IPS DF 4.7 (cell line): ENCODE measurements at regions not wholly inside any gene's neighbourhood (a gene's known extent, or its start where the extent isn't known, plus 50 kb on each side); places are given as distances from the start of the nearest gene placed in this dataset.

Experiments
- DNase-seq: peaks from one replicate; pipeline ENCODE4 v3.0.0-alpha.2; 2013; ENCODE audit warnings: low spot score; ENCODE audit errors: extremely low read depth

- DNase-seq: no peak
Observed at GRCh38 chr5:111901296-111901695, 144.3 kb upstream of the NREP start.

DNA sequence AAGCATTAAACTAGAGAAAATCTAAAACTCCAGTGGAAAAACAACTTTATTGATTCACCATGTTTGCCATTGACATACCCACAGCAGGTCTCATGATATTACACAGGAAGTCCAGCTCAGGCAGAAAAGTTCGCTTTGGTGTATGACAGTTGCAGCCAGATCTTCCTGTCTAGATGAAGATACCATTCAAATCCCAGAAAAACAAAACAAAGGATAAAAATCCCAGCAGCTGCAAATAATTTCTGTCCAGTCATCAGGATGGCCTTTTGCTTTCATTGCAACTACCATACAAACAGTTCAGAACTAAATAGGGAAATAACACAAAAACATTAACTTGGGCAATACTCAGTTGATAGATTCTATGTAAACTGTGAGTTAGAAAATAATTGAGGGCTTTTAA, 136.0 kb upstream of the NREP start:
- no peak for DNase-seq

DNA sequence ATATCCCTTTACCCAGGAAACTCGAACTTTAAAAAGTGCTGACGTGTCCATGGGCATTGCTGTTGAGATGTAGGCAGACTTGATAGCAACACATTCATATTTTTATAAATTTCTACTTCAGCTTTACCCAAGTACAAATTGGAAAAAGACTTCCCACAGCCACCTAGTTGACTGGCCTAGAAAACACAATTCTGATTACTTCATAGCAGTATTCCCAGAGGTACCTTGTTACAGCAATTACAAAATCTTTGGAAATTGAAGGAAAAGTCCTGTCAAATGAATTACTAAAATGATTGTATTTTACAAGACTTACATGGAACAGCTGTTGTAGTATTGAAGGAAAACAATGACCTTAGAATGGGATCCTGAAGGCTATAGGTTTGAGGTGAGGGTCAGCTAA, 130.7 kb upstream of the NREP start:
- DNase-seq: no peak

GRCh38 chr5:111869681-111870080, 112.7 kb upstream of the NREP start:
- no peak for DNase-seq

GRCh38 chr5:111865356-111865755, 108.4 kb upstream of the NREP start:
- no peak for DNase-seq

GRCh38 chr5:111863801-111864200, 106.8 kb upstream of the NREP start:
- DNase-seq: no peak

- DNase-seq: no peak
Observed at GRCh38 chr5:111859533-111860270, 102.7 kb upstream of the NREP start.

DNA sequence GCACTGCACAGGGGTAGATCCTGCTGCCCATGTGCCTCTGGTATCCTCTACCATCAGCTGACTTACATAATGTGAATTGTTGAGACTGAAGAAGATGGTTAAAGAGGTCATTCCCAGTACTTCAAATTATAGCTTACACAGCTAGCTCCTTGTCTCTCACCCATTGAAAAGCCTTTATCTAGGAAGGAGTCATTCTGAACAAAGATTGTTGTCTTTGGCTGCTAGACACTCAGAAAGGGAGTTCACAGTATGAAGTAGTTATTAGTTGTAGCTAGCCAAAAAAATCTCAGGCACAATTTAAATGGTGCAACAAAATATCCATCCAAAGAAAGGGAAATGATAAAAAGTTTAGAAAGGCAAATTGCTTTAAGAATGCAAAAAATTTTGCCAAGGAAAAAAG, 102.0 kb upstream of the NREP start:
- DNase-seq: no peak

DNA sequence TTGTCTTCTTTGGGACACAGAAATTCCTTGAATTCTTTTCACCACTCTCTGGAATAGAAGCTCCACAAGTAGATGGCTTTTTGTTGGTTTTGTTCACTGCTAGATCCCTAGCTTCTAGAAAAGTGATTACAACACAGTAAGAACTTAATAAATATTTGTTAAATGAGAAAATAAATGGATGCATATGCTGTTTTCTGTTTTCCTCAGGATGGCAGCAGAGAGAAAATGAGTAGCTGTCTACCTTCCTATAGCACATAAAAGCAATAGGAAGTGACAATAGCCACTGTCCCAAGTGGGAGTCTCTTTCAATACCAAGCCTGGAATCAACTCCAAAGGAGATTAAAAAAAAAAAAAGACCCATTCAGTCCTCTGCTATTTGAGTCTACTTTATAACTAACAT, 100.6 kb upstream of the NREP start:
- DNase-seq: no peak

DNA sequence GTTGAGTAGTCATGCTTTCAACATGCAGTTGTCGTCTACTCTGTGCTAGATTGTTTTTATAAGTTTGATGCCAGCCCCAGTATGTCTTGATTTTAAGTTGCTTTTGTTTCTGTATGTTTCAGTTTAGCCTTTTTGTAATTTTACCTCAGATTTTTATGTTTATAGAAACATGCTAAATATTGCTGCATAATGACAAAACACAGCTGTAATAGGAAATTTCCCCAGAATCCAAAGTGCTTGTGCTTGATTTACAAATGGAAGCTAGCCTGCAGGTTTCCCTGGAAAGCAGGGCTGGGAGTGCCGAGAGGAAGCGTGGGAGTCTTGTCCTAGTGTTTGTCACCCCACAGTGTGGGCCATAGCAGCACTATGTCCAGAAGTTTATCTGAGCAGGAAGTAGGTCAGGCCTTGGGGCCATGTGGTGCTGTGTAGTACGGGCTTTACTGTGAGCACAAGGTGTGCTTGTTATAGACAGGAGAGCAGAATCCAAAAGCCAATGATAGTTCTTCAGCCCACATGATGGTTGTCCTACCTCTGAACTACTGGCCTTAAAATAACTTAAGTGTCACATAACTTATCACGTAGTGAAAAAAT, 100.0 kb upstream of the NREP start:
- DNase-seq: no peak

GRCh38 chr5:111855356-111855755, 98.4 kb upstream of the NREP start:
- no peak for DNase-seq

DNA sequence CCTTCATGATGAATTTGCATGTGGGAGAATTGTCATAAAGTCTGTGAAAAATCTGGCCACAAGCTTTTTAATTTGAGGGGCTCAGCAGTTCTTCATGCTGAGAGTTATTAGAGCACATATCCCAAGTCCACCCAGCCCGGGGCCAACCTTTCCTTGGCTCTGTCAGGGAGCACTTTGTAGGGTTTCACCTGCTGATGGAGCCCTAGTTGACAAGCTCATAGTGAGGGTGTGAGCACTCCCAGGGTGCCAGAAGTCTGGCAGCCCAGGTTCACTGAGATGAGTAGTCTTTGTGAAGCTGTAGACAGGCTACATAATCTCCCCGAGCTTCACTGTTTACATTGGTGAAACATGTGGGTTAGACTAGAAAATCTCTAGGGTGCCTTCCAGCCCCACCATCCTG, 97.2 kb upstream of the NREP start:
- no peak for DNase-seq

- no peak for DNase-seq
Observed at GRCh38 chr5:111853748-111854147, 96.8 kb upstream of the NREP start.

GRCh38 chr5:111851631-111852548, 94.9 kb upstream of the NREP start:
- no peak for DNase-seq

GRCh38 chr5:111848476-111848875, 91.5 kb upstream of the NREP start:
- DNase-seq: no peak

- DNase-seq: no peak
Observed at GRCh38 chr5:111847052-111847925, 90.3 kb upstream of the NREP start.

DNA sequence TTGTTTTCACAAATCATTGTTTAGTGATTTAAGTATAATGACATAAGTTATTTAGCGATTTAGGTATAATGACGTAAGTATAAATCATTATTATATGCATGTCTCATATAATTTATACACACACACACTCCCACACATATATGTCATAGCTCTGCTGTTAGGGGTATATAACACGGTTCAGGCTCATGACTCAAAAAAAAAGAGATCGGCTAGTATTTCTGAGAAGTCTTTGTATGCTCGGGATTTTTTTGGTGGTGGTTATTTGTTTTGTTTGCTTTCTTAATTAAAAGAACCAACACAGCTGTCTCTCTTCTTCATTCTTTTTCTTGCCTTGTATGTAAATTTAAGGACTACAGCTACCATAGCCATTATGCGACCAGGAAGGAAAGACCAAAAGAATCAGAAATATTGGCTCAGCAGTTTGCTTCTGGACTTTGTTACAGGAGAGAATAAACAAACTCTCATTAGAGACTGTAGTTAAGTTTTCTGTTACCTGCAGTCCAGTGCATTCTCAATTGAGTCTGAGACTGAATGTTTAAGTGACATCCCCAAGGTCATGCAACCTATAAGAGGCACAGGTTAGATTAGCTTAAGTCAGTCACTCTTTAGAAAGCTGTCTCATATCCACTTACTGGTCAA, 83.2 kb upstream of the NREP start:
- DNase-seq: no peak

DNA sequence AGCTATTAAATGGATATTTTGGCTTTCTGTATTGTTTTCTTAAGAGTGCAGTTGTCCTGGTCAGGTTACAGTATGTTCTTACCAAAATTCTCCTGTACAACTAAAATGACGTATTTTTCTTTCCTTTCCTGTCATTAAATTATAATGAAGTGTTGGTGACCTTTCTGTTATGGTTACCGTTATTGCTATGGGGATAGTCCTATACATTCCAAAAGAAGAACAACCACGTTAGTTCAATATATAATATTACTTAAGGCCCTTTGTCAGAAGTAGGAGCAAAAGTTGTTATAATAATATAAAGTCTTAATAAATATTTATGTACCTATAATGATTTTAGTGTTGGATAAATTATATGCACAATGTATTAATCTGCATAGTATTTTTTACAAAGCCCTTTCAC, 82.4 kb upstream of the NREP start:
- no peak for DNase-seq

GRCh38 chr5:111836426-111836825, 79.4 kb upstream of the NREP start:
- DNase-seq: no peak

DNA sequence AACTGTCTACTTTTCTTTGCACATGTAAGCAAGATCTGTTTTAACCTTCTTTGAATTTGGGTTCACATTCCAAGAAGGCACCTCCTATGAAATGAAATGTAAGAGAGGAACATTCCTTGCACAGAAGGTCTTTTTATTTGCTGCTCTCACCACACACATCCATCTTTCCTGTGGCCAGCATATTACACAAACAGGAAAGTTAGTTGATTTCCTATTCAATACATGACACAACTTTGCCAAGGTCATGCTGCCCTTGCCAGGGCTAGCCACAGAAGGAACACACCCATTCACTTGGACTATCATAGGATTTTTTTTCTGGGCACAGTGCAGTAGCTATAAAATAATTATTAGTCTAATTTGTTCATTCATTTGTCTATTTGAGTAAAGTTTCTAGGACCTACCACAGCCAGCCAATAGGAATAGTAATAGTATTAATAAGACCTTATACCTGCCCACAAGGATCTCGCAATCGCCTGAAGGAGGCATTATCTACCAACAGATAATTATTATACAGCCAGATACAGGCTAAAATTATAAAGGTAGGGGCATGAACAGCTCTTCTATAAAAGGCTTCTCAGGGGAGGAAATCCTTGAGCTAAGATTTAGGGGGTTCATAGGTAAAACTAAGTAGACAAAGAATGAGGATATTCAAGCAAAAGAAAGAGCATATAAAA, 78.1 kb upstream of the NREP start:
- no peak for DNase-seq
